GM13977 (cell line): ENCODE measurements at regions not wholly inside any gene's neighbourhood (a gene's known extent, or its start where the extent isn't known, plus 50 kb on each side); places are given as distances from the start of the nearest gene placed in this dataset.
A peak's percentile ranks its signal among the peaks of the same experiment; 100 is the strongest.

Experiments used
- DNase-seq: peaks from one replicate; pipeline ENCODE4 v3.0.0; 2012; ENCODE audit warnings: low spot score
- in situ Hi-C: fragments of 300-500 bp; cut with MboI; formaldehyde crosslinking; loops from one replicate; pipeline ENCODE4 v1.12.0; 2022; ENCODE audit warnings: low sequenced_read_pairs, low pct_unique_long_range_greater_than_20kb, mixed read lengths, inconsistent platforms; ENCODE audit not compliant: unreplicated experiment
- TF ChIP-seq, protein P1 (sequence below): IDR thresholded peaks from 2 replicates; pipeline ENCODE4 v1.5.1; 2012; ENCODE audit warnings: mild to moderate bottlenecking, control low read depth; ENCODE audit not compliant: insufficient read depth; ENCODE audit errors: extremely low read depth, missing control alignments

DNA sequence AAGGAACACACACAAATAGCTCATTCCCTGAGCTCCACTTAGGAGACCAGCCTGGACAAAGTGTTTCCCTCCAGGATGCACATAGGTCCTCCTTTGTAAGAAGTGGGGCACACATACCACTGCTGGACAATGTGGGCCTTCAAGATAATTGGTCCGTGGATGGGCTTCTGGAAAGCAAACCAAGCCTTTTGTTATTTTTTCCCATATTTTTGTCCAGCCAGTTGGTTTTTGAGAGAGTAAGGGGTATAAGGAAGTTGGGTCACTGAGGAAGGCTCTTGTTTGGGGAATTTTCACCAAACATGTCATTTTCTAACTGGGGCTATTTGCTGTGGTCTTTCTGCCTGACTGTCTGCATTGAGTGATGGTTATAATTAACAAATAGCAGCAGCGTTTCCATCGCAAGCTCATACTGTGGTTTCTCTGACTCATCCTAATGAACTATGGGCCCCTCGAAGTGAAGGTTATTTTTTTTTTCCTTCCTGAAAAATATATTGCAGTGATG lies 306.3 kb upstream of the DUSP10 start:
- TF ChIP-seq, protein P1, sequence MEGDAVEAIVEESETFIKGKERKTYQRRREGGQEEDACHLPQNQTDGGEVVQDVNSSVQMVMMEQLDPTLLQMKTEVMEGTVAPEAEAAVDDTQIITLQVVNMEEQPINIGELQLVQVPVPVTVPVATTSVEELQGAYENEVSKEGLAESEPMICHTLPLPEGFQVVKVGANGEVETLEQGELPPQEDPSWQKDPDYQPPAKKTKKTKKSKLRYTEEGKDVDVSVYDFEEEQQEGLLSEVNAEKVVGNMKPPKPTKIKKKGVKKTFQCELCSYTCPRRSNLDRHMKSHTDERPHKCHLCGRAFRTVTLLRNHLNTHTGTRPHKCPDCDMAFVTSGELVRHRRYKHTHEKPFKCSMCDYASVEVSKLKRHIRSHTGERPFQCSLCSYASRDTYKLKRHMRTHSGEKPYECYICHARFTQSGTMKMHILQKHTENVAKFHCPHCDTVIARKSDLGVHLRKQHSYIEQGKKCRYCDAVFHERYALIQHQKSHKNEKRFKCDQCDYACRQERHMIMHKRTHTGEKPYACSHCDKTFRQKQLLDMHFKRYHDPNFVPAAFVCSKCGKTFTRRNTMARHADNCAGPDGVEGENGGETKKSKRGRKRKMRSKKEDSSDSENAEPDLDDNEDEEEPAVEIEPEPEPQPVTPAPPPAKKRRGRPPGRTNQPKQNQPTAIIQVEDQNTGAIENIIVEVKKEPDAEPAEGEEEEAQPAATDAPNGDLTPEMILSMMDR, result no peak
- peak; percentile 74 for DNase-seq
- in situ Hi-C loops, result no loop called here

- in situ Hi-C loops, result no loop called here
- no peak for DNase-seq
- TF ChIP-seq, protein P1, result no peak
Observed at GRCh38 chr1:222047366-222047765, 305.5 kb upstream of the DUSP10 start.

- TF ChIP-seq, protein P1, result no peak
- no peak for DNase-seq
- in situ Hi-C loops, result no loop called here
Observed at GRCh38 chr1:222046684-222047263, 304.9 kb upstream of the DUSP10 start.

- in situ Hi-C loops, result no loop called here
- no peak for DNase-seq
- TF ChIP-seq, protein P1, result no peak
Observed at GRCh38 chr1:222045786-222046185, 303.9 kb upstream of the DUSP10 start.

GRCh38 chr1:222045236-222045635 lies 303.3 kb upstream of the DUSP10 start:
- in situ Hi-C loops, result no loop called here
- TF ChIP-seq, protein P1, result no peak
- DNase-seq, result no peak

DNA sequence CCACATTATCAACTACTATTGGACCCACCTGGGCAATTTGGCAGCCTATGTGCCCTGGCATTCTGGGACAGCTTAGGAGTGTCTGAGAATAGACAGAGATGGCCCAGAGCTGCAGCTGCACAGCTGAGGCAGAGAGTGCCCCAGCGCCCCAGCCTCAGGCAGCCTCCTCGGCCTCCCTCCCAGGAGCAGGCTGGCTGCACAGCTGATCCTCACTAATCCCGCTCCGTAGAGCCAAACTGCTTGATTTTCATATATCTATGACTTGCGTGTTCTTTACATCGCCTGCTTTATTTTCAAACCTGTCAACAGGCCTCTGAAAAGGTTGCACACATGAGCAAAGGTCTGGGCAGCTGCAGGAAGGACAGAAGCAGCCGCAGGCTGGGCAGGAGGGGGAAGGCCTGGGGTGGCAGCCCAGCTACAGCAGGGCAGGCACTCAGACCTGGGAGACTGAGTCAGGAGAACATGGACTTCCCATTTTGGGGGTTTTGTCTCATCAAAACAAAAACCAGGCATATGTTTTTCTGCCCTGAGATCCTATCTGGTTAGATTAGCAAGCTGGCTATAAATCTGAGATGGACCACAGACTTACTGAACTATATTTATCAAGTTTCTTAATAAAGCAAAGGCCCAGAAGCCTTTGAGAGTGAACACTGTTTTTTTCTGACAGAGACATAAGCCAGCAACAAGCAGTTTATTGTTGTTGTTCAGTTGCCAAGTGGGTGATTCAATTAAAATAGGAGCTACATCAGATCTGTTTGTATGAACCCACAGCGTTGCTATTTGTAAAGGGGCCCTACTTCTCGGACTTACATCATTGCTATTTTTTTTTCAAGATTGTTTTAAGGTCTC lies 301.8 kb upstream of the DUSP10 start:
- no peak for DNase-seq
- in situ Hi-C loops, result no loop called here
- TF ChIP-seq, protein P1, result no peak
